ENCODE measurements at regions not wholly inside any gene's neighbourhood (a gene's known extent, or its start where the extent isn't known, plus 50 kb on each side); places are given as distances from the start of the nearest gene placed in this dataset.

DNA sequence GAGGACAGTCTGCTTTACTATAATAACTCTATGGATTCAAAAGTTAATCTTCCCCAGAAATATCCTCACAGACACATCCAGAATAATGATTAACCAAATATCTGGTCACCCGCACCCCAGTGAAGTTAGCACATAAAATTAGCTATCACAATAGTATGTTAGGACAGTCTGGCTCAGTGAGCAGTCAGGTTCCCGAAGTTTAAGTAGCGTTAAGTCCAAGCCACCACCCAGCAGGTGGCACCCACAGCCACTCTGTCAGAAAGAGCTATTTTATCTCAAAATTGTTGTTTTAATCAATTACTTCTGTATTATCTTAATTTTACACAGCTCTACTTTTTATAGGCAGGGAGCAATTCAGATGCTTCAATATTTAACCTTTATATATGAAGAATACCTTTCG lies 537.5 kb downstream of the MBD2 start:
- Mint-ChIP-seq H3K36me3 (no peaks in the 10 kb centered on the region), H3K27ac (no peak overlapping the region), H3K9me3 (peaks cover 3 to 6% of the 10 kb centered on the region in 2 donors)
- ATAC-seq, result no peak
- DNase-seq (ENCODE audit: low spot score in 2 of 2), result no peak

DNA sequence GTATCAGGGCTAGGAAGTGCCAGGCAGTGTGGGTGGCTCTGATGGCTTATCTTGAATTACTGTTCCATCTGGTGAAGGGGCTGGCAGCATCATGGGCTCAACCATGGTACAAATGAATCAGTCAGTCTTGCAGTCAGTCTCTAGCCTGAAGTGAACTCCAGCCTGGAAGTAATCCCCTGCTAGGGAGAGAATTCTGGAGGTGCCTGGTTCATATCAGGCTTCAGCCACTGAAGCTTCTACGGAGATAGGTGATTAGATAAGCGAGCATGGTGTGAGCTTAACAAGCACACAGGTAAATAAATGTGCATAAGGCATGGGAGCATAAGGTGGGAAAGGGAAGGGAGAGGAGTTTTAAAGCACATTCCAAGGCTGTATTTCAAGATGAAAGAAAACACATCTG lies 541.7 kb downstream of the MBD2 start:
- H3K36me3 Mint-ChIP-seq, result no peaks in the 10 kb centered on the region
- DNase-seq (ENCODE audit: low spot score in 2 of 2) (no peak), ATAC-seq (no peak)
- no peak overlapping the region for H3K27ac Mint-ChIP-seq
- H3K9me3 Mint-ChIP-seq, result peaks cover 0 to 8% of the 10 kb centered on the region in 2 donors

DNA sequence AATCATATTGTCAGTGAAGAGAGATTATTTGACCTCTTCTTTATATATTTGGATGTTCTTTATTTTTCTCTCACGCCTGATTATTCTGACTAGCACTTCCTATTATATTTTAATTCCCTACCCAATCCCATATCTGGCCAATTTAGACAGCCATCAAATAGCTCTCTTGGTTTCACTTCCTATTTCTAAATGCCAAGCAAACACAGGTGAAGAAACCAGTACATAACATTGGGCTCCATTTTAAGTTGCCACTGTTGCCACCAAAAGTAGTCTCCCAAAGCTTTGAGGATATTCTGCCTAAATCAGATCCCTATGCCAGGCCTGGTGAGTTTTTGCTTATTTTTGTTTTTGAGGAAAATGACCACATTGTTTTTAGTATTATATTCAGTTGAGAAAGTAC lies 547.0 kb downstream of the MBD2 start:
- no peak for DNase-seq (ENCODE audit: low spot score in 2 of 2)
- no peak for ATAC-seq
- Mint-ChIP-seq H3K36me3 (no peaks in the 10 kb centered on the region), H3K9me3 (peaks cover 0 to 9% of the 10 kb centered on the region in 2 donors), H3K27ac (no peak overlapping the region)

DNA sequence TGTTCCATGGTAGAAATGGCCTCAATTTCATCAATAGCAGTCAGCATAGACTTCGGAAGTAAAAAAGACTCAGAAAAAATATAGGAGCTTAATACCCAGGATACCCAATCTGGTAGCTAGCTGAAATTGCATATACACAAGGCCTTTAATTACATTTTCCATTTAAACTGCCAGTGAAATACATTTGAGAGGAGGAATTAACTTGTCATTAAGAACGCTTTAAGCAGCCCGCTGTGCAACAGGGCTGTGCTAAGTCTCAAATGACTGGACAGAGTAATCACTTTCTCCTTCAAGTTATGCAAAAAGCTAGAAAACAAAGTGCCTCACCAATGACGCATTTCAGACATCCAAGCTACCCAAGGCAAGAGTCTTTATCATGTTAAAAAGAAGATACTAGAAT lies 558.8 kb downstream of the MBD2 start:
- Mint-ChIP-seq H3K36me3 (no peaks in the 10 kb centered on the region), H3K9me3 (peaks cover 25 to 29% of the 10 kb centered on the region in 2 donors), H3K27ac (no peak overlapping the region)
- no peak for DNase-seq (ENCODE audit: low spot score in 2 of 2)
- ATAC-seq, result no peak

DNA sequence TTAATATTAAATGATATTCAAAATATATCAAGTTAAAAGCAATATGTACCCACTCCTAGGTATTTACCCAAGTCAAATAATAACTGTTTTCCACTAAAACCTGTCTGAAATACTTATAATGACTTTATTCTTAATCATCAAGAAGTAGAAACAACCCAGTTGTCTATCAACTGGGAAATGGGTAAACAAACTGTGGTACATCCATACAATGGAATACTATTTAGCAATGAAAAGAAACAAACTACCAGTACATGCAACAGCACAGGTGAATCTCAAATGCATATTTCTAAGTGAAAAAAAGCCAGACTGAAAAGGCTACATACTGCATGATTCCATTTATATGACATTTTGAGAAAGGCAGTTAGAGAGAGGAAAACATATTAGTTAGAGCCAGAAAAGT lies 559.9 kb downstream of the MBD2 start:
- Mint-ChIP-seq H3K36me3 (no peaks in the 10 kb centered on the region), H3K27ac (no peak overlapping the region), H3K9me3 (peaks cover 23 to 24% of the 10 kb centered on the region in 2 donors)
- ATAC-seq (no peak), DNase-seq (ENCODE audit: low spot score in 2 of 2) (no peak)

DNA sequence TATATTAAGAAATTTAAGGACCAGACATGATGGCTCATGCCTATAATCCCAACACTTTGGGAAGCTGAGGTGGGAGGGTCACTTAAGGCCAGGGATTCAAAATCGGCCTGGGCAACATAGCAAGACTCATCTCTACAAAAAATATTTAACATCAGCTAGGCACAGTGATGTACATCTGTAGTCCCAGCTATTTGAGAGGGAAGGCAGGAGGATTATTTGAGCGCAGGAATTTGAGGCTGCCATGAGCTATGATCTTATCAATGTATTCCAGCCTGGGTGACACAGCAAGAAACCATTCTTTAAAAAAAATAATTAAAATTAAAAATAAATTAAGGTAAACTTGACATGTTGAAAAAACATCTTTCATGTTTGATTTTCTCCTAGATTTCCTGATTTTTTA lies 564.2 kb downstream of the MBD2 start:
- H3K36me3 Mint-ChIP-seq, result no peaks in the 10 kb centered on the region
- ATAC-seq (no peak), DNase-seq (ENCODE audit: low spot score in 2 of 2) (no peak)
- no peak overlapping the region for H3K27ac Mint-ChIP-seq
- peaks cover 31 to 36% of the 10 kb centered on the region in 2 donors for H3K9me3 Mint-ChIP-seq

DNA sequence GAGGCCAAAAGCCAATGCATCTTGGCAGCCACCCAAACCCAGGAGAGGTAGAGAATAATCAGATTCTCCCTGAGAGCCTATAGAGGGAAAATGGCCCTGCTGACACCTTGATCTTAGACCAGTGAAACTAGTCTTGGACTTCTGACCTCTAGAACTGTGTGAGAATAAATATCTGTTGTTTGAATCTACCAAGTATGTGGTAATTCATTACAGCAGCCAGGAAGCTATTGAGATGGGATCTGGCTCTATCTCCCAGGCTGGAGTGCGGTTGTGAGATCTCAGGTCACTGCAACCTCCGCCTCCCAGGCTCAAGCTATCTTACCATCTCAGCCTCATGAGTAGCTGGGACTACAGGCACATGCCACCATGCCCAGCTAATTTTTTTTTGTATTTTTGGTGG lies 567.2 kb downstream of the MBD2 start:
- ATAC-seq, result no peak

DNA sequence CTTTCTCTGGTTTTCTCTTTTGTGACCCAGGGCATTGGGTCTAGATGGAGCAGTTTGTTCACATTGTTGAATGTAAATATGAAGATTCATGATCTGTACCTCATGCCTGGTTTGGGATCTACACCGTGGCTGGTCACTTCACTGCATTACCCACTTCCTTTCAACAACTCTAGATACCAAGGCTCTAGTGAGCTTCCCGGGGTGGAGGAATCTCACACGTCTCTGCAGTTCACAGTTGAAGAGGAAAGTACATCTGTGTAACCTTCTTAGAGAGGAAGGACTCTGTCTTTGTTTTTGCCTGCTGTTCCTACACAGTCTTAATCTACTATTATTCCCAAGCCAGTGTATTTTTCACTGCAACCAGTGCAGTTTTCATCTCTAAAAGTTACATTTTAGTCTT lies 574.8 kb downstream of the MBD2 start:
- no peak overlapping the region for H3K27ac Mint-ChIP-seq
- ATAC-seq, result no peak
- no peak for DNase-seq (ENCODE audit: low spot score in 2 of 2)
- peaks cover 3 to 10% of the 10 kb centered on the region in 2 donors for H3K9me3 Mint-ChIP-seq
- H3K36me3 Mint-ChIP-seq, result no peaks in the 10 kb centered on the region

More for the DNA sequence above, 567.2 kb downstream of the MBD2 start:
- Mint-ChIP-seq H3K36me3 (no peaks in the 10 kb centered on the region), H3K9me3 (peaks cover 31 to 35% of the 10 kb centered on the region in 2 donors), H3K27ac (no peak overlapping the region)
- DNase-seq (ENCODE audit: low spot score in 2 of 2), result no peak

DNA sequence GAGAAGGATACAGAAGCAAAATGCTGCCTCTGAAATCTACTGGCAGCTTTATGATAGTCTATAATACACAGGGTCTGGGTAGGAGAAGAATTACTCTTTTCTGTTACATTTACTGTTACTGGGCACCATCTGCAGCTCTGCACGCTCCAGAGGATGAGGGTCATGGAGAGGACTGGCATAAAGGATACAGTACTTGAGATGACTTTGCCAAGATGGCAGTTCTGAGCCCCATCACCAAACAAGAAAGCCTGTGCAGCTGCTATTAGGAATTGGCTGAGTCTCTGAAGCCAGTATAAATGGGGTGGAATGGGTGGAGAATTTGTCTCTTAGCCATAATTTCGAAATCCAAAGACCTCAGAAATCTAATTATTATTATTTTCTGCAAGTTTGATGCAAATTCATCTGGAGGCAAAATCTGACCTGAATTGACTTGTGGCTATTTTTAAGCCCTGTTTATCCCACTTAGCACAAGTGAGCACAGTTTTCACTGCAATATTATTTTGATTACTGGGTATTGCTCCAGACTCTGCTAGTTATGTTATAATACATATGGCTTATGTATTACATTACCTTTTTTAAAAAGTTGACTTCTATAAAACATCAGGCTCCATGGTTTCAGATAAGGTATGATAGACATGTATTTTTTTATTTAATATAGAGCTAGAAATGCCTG lies 579.5 kb downstream of the MBD2 start:
- no peaks in the 10 kb centered on the region for H3K36me3 Mint-ChIP-seq
- ATAC-seq, result no peak
- H3K27ac Mint-ChIP-seq, result no peak overlapping the region
- no peak for DNase-seq (ENCODE audit: low spot score in 2 of 2)
- H3K9me3 Mint-ChIP-seq, result peaks cover 11 to 16% of the 10 kb centered on the region in 2 donors

DNA sequence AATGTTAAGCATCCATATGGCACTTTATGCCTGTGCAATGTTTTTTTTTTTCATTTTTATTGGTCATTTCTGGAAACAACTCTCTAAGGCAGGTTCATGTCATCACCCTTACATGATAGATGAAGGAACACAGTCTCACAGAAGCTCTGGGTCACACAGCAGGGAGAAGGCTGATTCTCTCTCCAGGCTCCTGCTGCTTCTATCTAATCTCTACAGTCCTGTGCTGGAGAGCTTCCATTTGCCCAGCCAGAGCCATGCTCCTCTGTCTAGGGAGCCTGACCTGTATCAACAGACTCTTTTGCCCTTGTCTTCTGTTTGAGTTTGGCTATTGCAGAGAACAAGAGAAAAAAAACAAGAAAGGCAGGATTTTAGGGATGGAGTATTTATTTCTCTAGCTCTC lies 584.8 kb downstream of the MBD2 start:
- DNase-seq (ENCODE audit: low spot score in 2 of 2) (no peak), ATAC-seq (no peak)
- Mint-ChIP-seq H3K27ac (no peak overlapping the region), H3K9me3 (peaks cover 16% of the 10 kb centered on the region in 2 donors), H3K36me3 (no peaks in the 10 kb centered on the region)

DNA sequence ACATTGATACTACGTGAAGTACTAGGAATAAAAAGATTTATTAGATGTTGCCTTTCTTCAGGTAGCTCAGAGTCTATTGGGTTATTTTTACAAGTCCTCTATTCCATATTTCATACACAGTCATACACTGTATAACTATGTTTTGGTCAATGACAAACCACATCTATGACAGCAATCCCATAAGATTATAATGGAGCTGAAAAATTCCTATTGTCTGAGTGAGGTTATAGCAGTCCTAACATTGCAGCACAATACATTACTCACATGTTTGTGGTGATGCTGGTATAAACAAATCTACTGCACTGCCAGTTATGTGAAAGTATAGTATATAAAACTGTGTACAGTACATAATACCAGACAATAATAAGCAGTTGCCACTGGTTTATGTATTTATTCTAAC lies 595.1 kb downstream of the MBD2 start:
- peaks cover 16 to 27% of the 10 kb centered on the region in 2 donors for H3K9me3 Mint-ChIP-seq
- peaks cover 0 to 12% of the 10 kb centered on the region in 2 donors for H3K36me3 Mint-ChIP-seq
- no peak for DNase-seq (ENCODE audit: low spot score in 2 of 2)
- no peak for ATAC-seq
- H3K27ac Mint-ChIP-seq, result no peak overlapping the region

DNA sequence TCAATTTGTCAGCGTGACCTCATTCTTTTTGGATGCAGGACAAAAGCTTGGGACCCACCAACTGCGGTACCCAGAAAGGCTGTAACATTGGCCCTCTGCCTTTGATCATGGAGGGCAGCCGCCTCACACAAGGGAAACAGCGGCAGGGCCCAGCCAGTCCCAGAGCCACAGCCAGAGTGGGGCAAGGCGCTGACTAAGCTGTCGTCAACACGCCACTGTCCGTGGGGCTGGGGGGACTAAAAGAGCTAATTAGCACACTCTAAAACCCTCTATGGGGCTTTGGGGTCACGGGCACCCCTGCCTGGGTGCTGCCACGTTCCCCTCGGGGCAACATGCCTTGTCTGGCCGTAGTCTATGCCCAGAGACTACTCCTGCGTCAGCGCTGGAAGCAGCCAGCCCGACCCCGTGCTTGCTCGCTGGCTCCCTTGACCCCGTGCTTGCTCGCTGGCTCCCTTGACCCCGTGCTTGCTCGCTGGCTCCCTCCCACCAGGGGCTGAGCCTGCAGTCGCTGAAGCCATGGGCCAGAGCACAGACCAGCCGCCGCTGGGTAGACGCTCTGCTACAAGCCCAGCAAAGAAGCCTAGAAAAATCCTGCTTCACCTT lies 598.4 kb downstream of the MBD2 start:
- H3K27ac Mint-ChIP-seq, result no peak overlapping the region
- ATAC-seq (no peak), DNase-seq (ENCODE audit: low spot score in 2 of 2) (no peak)
- peaks cover 12 to 14% of the 10 kb centered on the region in 2 donors for H3K9me3 Mint-ChIP-seq
- H3K36me3 Mint-ChIP-seq, result peaks cover 0 to 4% of the 10 kb centered on the region in 2 donors

DNA sequence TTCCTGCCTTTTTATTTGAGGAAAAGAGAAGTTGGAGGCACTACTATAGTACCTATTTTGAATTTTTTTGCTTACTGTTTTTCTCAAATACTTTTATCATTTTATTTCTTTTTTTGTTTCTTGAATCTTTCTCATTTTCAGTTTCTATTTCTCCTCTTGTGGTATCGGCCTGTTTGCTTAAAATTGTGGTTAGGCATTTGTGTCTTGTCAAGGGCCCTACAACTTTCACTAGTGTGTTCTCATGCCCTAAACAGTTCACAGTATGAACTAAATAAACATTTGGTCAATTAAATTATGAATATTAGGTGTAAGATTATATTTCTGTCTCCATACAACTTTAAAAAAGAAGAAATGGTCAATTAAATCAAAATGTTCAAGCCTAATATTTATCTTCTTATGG lies 613.5 kb downstream of the MBD2 start:
- ATAC-seq (no peak), DNase-seq (ENCODE audit: low spot score in 2 of 2) (no peak)
- Mint-ChIP-seq H3K27ac (no peak overlapping the region), H3K36me3 (no peaks in the 10 kb centered on the region), H3K9me3 (peaks cover 0 to 7% of the 10 kb centered on the region in 2 donors)

DNA sequence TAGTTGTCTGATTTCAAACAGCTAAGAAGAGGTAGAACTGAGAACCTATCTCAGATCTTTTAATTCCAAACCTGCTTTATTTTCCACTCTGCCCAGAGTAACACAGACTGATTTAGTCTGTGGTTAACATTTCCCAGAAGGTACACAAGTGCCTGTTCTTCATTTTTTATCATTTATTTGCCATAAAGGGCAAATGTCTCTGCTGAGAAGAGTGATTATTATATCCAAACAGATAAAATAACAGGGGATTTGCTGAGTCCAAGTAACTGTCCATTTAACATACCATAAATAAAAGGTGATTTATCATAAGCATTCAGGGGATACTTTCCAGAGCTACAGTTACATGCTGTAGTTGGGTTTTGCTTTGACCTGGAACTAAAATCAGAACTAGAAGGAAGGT lies 617.7 kb downstream of the MBD2 start:
- Mint-ChIP-seq H3K27ac (no peak overlapping the region), H3K9me3 (no peaks in the 10 kb centered on the region), H3K36me3 (no peaks in the 10 kb centered on the region)
- DNase-seq (ENCODE audit: low spot score in 2 of 2) (no peak), ATAC-seq (no peak)

DNA sequence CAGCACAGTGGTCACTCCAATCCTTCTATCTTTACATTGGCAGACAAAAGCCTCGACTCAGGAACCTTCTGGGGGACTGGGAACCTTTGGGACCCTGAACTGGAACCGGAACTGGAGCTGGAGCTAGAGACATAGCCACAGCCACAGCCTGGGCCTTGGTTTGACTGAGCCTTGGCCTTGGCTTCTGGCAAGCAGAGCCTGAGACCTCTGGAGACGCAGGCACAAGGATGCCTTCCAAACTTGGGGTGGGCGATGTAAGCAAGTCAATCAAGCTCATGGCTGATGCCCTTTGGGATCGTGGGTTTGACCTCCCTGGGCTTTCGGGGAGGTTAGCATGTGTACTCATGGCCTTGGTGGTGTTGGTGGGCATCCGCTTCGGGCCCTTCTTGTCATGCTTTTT lies 619.3 kb downstream of the MBD2 start:
- DNase-seq (ENCODE audit: low spot score in 2 of 2), result no peak
- H3K36me3 Mint-ChIP-seq, result no peaks in the 10 kb centered on the region
- H3K9me3 Mint-ChIP-seq, result no peaks in the 10 kb centered on the region
- no peak for ATAC-seq
- H3K27ac Mint-ChIP-seq, result no peak overlapping the region

DNA sequence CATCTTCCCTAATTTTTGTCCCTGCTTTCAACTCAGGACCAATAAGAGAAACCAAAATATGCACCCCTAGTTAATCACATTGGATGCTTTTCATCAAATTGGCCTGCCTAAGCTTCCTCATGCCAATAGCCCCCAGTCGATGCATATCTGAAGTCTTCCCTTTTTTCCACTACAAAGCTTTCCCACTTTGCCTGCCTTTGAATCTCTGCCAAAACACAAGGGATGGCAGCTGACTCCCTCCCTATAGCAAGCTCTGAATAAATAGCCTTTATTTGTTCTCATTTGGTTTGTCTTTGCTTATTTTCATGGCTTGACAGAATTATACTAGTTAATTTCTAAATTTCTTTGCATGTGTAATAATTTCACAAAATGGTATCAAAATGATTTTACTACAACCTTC lies 621.2 kb downstream of the MBD2 start:
- ATAC-seq (no peak), DNase-seq (ENCODE audit: low spot score in 2 of 2) (no peak)
- Mint-ChIP-seq H3K9me3 (no peaks in the 10 kb centered on the region), H3K36me3 (no peaks in the 10 kb centered on the region), H3K27ac (no peak overlapping the region)

DNA sequence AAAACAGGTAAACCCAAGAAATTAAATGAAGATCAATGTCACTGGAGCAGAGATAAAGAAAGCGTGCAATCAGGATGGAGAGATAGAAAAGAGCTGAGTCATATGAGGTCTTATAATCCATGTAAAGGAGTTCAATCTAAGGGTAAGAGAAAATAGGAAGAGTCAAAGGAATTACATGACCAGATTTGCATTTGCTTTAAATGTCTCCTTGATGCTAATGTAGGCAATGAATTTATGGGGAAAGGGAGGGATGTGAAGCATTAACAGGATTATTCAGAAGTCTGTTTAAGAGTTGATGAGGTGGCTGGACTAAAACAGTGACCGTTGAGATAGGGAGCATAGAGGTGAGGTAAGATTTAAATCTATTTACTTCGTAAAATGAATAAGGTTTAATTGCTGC lies 623.1 kb downstream of the MBD2 start:
- Mint-ChIP-seq H3K9me3 (no peaks in the 10 kb centered on the region), H3K27ac (no peak overlapping the region), H3K36me3 (no peaks in the 10 kb centered on the region)
- ATAC-seq (no peak), DNase-seq (ENCODE audit: low spot score in 2 of 2) (no peak)

DNA sequence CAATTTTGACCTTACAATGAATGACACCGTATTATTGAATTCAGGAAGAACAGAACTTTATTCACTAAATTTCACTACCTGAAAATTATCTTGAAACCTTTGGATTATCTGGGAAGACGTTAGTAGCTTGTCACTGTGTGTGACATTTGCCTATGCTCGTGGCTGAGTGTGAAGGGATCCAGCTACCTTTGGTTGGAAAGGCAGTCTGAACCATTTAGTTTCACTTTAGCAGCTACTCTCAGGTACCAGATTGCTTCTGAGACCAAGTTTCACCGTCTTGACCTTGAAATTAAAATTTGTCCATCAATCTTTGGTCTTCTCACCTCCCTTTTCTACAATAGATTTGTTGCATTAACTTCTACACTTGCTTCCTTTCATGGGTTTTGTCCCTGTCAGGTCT lies 637.5 kb downstream of the MBD2 start:
- Mint-ChIP-seq H3K36me3 (no peaks in the 10 kb centered on the region), H3K9me3 (peaks cover 4 to 16% of the 10 kb centered on the region in 2 donors), H3K27ac (no peak overlapping the region)
- DNase-seq (ENCODE audit: low spot score in 2 of 2) (no peak), ATAC-seq (no peak)

Data from activated naive CD4-positive, alpha-beta T cell treated with anti-CD3 and anti-CD28 coated beads, Interleukin-2, amount 50 U/mL, for 72 hours (primary cell).